Astrocyte of the cerebellum (primary cell): ENCODE measurements at regions not wholly inside any gene's neighbourhood (a gene's known extent, or its start where the extent isn't known, plus 50 kb on each side); places are given as distances from the start of the nearest gene placed in this dataset.
A peak's percentile ranks its signal among the peaks of the same experiment; 100 is the strongest.

Experiments used
- DNase-seq: peaks from one replicate; pipeline ENCODE4 v3.0.0-alpha.2; 2011; ENCODE audit warnings: low read depth
- H3K4me3 ChIP-seq: 2 replicates; pipeline ENCODE4 v1.5.1; 2011; ENCODE audit warnings: mild to moderate bottlenecking, low read depth, low read length, moderate library complexity
- in situ Hi-C: cut with HindIII; loops from 2 replicates; pipeline ENCODE4 v1.10.0; 2017; ENCODE audit warnings: low sequenced_read_pairs
- TF ChIP-seq, protein P1 (sequence below): IDR thresholded peaks from 2 replicates; pipeline ENCODE4 v1.5.1; 2012; ENCODE audit warnings: low read length, low read depth, moderate library complexity, mild to moderate bottlenecking; ENCODE audit errors: missing control alignments

DNA sequence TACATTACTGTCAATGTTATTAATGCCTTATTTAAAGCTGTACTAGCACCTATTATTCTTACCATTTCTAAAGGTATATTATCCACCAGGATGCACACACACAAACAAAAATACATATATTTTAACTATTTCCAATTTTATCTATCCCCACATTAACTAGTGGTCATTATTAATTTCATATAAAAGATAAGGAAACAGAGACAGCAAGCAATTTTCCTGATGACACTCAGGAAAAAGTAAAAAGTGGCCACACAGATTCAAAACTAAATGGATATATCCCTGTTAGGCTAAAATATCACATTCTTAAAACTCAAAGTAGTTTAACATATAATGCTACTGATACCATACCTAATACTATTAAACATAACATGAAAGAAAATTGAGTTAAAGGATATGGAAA lies 534.1 kb downstream of the KCNT2 start:
- no peak for DNase-seq
- TF ChIP-seq, protein P1, sequence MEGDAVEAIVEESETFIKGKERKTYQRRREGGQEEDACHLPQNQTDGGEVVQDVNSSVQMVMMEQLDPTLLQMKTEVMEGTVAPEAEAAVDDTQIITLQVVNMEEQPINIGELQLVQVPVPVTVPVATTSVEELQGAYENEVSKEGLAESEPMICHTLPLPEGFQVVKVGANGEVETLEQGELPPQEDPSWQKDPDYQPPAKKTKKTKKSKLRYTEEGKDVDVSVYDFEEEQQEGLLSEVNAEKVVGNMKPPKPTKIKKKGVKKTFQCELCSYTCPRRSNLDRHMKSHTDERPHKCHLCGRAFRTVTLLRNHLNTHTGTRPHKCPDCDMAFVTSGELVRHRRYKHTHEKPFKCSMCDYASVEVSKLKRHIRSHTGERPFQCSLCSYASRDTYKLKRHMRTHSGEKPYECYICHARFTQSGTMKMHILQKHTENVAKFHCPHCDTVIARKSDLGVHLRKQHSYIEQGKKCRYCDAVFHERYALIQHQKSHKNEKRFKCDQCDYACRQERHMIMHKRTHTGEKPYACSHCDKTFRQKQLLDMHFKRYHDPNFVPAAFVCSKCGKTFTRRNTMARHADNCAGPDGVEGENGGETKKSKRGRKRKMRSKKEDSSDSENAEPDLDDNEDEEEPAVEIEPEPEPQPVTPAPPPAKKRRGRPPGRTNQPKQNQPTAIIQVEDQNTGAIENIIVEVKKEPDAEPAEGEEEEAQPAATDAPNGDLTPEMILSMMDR = no peak
- no peak overlapping the region for H3K4me3 ChIP-seq
- in situ Hi-C loops = no loop called here

DNA sequence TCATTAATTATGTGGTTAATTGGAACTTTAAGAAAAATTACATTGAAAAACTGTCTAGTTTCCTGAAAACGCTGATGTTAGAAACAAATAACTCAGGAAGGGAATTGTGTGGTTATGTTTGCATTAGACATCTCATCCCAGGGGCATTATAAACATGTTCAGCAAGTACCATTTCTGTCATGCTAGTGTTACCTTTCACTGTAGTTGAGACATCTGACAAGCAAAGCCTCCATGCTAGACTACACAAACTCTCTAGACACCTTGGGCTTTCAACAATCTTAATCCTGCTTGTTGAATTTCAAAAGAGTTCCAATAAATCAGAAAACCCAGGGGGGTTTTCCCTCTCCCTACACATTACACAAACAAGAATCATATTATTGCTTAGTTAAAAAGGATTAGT lies 536.8 kb downstream of the KCNT2 start:
- DNase-seq = no peak
- TF ChIP-seq, protein P1 = no peak
- in situ Hi-C loops = no loop called here
- no peak overlapping the region for H3K4me3 ChIP-seq

DNA sequence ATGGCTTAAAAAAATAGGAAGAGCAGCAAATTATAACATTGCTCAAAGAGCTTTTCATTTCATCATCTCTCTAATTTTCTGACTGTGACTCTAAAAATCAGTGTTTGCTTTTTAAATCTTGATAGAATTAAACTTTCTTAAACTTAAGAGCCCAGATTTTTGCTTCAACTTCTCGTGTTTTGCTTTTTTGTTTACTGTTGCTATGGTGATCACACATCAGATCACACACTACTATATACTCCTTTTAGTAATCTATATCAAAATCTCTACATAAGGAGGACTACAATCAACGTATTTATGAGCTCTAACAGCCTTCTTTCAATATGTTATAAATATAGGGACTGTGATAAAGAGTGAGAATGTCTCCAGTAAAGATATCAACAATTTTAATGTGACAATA lies 537.3 kb downstream of the KCNT2 start:
- TF ChIP-seq, protein P1 = no peak
- no peak for DNase-seq
- no peak overlapping the region for H3K4me3 ChIP-seq
- in situ Hi-C loops = no loop called here

DNA sequence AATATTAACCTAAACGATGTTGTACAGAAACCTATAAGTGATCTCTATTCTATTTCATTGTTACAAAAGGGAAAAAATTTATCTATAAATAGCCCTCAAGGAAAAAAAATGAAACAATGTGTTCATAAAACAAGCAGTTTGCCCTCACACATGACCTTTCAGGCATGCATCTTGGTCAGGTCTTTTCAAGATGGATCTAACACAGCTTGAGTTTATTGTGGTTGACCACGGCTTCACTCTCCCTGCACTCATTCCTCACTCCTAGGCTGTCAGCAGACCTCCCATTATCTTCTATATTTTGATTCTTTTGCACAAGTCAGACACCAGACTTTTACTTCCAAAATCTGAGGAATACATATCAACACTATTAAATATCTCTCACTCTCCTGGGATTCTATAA lies 544.3 kb downstream of the KCNT2 start:
- TF ChIP-seq, protein P1 = no peak
- H3K4me3 ChIP-seq = no peak overlapping the region
- peak; percentile 61 for DNase-seq
- in situ Hi-C loops = no loop called here

DNA sequence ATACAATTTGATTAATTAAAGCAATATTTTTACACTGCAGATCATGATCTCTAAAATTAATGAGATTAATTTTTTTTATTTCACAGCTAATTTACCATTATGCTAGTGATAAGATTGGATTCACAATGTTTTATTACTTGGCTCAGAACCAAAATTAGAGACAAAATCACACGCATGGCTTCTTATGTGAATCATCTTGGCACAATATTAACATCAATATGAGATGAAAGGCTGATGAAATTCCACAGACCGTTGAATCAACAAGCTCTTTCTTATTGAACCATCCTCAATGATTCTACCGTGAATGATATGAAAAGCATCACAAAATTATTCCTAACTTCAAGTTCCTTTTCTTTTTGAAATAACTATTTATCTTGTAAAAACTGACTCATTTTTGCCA lies 544.9 kb downstream of the KCNT2 start:
- TF ChIP-seq, protein P1 = no peak
- in situ Hi-C loops = no loop called here
- DNase-seq = peak; percentile 28
- H3K4me3 ChIP-seq = no peak overlapping the region

DNA sequence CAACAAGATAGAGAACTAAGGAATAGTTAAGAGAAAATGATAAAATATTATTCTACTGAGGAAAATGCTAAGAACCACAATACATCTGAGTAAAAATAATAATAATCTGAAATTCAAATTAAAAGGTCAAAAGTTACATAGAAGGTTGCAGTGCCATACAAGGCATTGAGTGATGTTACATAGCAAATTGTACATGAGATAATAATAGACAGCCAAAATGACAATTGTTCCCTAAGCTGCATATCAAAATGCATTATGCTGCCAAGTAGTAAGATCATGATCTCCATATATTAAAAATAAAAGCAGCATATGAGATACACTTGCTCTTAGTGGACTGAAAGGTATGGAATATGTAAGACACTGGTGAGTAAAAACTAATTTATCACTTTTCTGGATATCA lies 547.7 kb downstream of the KCNT2 start:
- TF ChIP-seq, protein P1 = no peak
- H3K4me3 ChIP-seq = no peak overlapping the region
- in situ Hi-C loops = no loop called here
- no peak for DNase-seq

DNA sequence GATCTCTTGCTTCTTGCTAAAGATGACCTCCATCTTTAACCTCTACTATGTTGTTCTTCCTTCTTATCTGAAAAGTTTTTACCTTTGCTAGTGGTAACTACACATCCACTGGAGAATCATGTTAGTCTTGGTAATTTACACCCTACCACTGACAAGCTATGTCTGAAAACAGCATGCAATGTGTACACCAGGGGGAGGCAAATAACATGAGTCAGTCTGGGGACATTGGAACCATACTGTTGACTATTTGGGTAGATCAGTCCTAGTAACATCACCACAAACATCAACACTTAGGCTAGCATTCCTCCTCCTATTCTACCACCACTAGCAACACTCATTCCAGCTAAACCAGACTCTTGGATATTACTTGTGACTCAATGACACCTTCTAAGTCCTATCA lies 549.0 kb downstream of the KCNT2 start:
- in situ Hi-C loops = no loop called here
- no peak overlapping the region for H3K4me3 ChIP-seq
- no peak for DNase-seq
- TF ChIP-seq, protein P1 = no peak
